MCF 10A (cell line): ENCODE measurements at regions not wholly inside any gene's neighbourhood (a gene's known extent, or its start where the extent isn't known, plus 50 kb on each side); places are given as distances from the start of the nearest gene placed in this dataset.

Source experiments
- BruUV-seq: library from RNA; stranded (reverse); fragments of 400-500 nt; replicated peaks from 2 replicates; lab custom pipeline; 2021; lab: Mats Ljungman, UMichigan
- CTCF ChIA-PET: fragments of 300-600 bp; sonication (Branson Sonifier 250); formaldehyde crosslinking; extraction: SDS; loops from one replicate; lab custom pipeline; 2021; ENCODE audit warnings: antibody characterized with exemption, inconsistent platforms; lab: Yijun Ruan, JAX
- POLR2A ChIA-PET: fragments of 300-600, 350-650 bp; sonication (Branson Sonifier 250); formaldehyde crosslinking; extraction: SDS; loops from one replicate; lab custom pipeline; 2020; ENCODE audit warnings: antibody characterized with exemption, inconsistent platforms; lab: Yijun Ruan, JAX
- DNase-seq: peaks from one replicate; pipeline ENCODE4 v3.0.0-alpha.2; 2018; ENCODE audit not compliant: unreplicated experiment
- H3K27ac Mint-ChIP-seq: one replicate; pipeline ENCODE4 v1.8.0; 2022; ENCODE audit warnings: mild to moderate bottlenecking, low read depth, mixed read lengths; ENCODE audit not compliant: unreplicated experiment
- H3K27me3 Mint-ChIP-seq: one replicate; pipeline ENCODE4 v1.8.0; 2022; ENCODE audit warnings: mixed read lengths; ENCODE audit not compliant: insufficient read depth, unreplicated experiment
- H3K36me3 Mint-ChIP-seq: one replicate; pipeline ENCODE4 v1.8.0; 2022; ENCODE audit warnings: mild to moderate bottlenecking, moderate library complexity, mixed read lengths; ENCODE audit not compliant: insufficient read depth, unreplicated experiment
- H3K4me1 Mint-ChIP-seq: one replicate; pipeline ENCODE4 v1.8.0; 2022; ENCODE audit warnings: mixed read lengths; ENCODE audit not compliant: insufficient read depth, unreplicated experiment
- H3K4me3 Mint-ChIP-seq: one replicate; pipeline ENCODE4 v1.8.0; 2022; ENCODE audit warnings: mild to moderate bottlenecking, moderate library complexity, mixed read lengths; ENCODE audit not compliant: unreplicated experiment
- H3K9me3 Mint-ChIP-seq: one replicate; pipeline ENCODE4 v1.8.0; 2022; ENCODE audit warnings: mixed read lengths; ENCODE audit not compliant: unreplicated experiment
- intact Hi-C: fragments of 100-400 bp; cut with micrococcal nuclease; formaldehyde crosslinking; loops from 2 replicates; pipeline ENCODE4 v1.14.1; 2022
- TF ChIP-seq, protein P1 (sequence below): fragments of 200-600 bp; IDR thresholded peaks from one replicate; pipeline ENCODE4 v1.8.0; 2022; ENCODE audit warnings: antibody characterized with exemption, mild to moderate bottlenecking; ENCODE audit not compliant: unreplicated experiment

DNA sequence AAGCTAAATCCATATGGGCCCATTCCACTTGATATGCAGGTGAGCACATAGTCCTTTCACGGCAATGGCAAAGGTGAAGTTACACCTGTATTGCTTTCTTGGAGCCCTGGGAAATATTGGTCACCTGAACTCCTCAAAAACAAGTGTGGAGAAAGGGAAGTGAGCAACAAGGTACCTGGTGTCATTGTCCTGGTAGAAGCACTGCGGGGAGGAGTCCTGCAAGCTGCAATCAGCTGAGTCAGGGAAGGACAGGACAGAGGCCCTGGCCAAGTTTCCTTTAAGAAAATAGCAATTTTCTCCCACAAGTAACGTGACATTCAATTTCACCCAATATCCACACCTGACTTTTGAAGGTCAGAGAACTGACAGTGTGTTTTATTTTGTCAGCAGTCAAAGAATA, 389.1 kb downstream of the IRS2 start:
- H3K9me3 Mint-ChIP-seq, result peaks cover 6% of the 10 kb centered on the region
- POLR2A ChIA-PET, result no interaction called here
- no peaks in the 10 kb centered on the region for H3K4me1 Mint-ChIP-seq
- TF ChIP-seq, protein P1, sequence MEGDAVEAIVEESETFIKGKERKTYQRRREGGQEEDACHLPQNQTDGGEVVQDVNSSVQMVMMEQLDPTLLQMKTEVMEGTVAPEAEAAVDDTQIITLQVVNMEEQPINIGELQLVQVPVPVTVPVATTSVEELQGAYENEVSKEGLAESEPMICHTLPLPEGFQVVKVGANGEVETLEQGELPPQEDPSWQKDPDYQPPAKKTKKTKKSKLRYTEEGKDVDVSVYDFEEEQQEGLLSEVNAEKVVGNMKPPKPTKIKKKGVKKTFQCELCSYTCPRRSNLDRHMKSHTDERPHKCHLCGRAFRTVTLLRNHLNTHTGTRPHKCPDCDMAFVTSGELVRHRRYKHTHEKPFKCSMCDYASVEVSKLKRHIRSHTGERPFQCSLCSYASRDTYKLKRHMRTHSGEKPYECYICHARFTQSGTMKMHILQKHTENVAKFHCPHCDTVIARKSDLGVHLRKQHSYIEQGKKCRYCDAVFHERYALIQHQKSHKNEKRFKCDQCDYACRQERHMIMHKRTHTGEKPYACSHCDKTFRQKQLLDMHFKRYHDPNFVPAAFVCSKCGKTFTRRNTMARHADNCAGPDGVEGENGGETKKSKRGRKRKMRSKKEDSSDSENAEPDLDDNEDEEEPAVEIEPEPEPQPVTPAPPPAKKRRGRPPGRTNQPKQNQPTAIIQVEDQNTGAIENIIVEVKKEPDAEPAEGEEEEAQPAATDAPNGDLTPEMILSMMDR, result no peak
- H3K27ac Mint-ChIP-seq, result no peak overlapping the region
- CTCF ChIA-PET, result no interaction called here
- no peak overlapping the region for H3K4me3 Mint-ChIP-seq
- DNase-seq, result no peak
- BruUV-seq, result no TSS peak
- H3K27me3 Mint-ChIP-seq, result no peaks in the 10 kb centered on the region
- intact Hi-C loops, result no loop called here
- no peaks in the 10 kb centered on the region for H3K36me3 Mint-ChIP-seq

- Mint-ChIP-seq H3K4me3 (no peak overlapping the region), H3K9me3 (peaks cover 8% of the 10 kb centered on the region), H3K27ac (no peak overlapping the region), H3K27me3 (no peaks in the 10 kb centered on the region), H3K4me1 (peaks cover 2% of the 10 kb centered on the region), H3K36me3 (no peaks in the 10 kb centered on the region)
- ChIA-PET CTCF (interaction anchor here (0.7 kb wide), 1 partner anchor 106 kb away, joined by 3 read pairs; no protein-coding TSS in a partner anchor), POLR2A (interaction anchor here (0.7 kb wide), 1 partner anchor 16 kb away, joined by 3 read pairs; no protein-coding TSS in a partner anchor)
- DNase-seq, result no peak
- no TSS peak for BruUV-seq
- intact Hi-C loops, result no loop called here
- TF ChIP-seq, protein P1, result no peak
Observed at GRCh38 chr13:109396266-109396665, 390.1 kb downstream of the IRS2 start.

DNA sequence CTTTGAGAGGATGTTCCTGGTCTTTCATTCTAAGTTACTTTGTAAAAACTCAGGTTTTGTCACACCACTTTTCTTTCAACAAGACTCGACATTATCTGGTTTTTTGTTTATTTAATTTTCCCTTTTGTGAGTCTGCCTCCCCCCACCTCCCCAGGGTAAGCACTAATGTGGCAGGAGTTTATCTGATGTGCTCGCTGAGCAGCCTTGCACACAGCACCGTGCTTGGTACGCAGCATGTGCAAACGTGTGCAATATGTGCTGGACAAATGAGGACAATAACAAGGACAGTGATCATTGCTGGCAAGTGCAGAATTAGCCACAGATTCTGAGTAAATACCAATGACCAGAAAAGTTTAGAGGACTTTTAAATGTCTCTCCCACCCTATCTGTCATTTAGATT, 391.4 kb downstream of the IRS2 start:
- intact Hi-C loops, result no loop called here
- BruUV-seq, result no TSS peak
- H3K36me3 Mint-ChIP-seq, result peaks cover 4% of the 10 kb centered on the region

GRCh38 chr13:109394311-109394988, 391.9 kb downstream of the IRS2 start:
- ChIA-PET CTCF (no interaction called here), POLR2A (no interaction called here)
- H3K27ac Mint-ChIP-seq, result no peak overlapping the region
- H3K4me1 Mint-ChIP-seq, result peaks cover 19% of the 10 kb centered on the region
- peaks cover 8% of the 10 kb centered on the region for H3K9me3 Mint-ChIP-seq
- H3K36me3 Mint-ChIP-seq, result peaks cover 6% of the 10 kb centered on the region
- TF ChIP-seq, protein P1, result no peak
- no peaks in the 10 kb centered on the region for H3K27me3 Mint-ChIP-seq
- H3K4me3 Mint-ChIP-seq, result no peak overlapping the region
- no TSS peak for BruUV-seq
- intact Hi-C loops, result loop anchor here (5.0 kb wide), 2 partner anchors 137 to 432 kb away; no protein-coding TSS in a partner anchor
- DNase-seq, result no peak

More for the DNA sequence above, 391.4 kb downstream of the IRS2 start:
- H3K4me1 Mint-ChIP-seq, result peaks cover 14% of the 10 kb centered on the region
- no peak overlapping the region for H3K27ac Mint-ChIP-seq
- H3K27me3 Mint-ChIP-seq, result no peaks in the 10 kb centered on the region
- DNase-seq, result no peak
- peaks cover 8% of the 10 kb centered on the region for H3K9me3 Mint-ChIP-seq
- ChIA-PET CTCF (no interaction called here), POLR2A (no interaction called here)
- TF ChIP-seq, protein P1, result no peak
- H3K4me3 Mint-ChIP-seq, result no peak overlapping the region
